Neural progenitor cell (in vitro differentiated cells): ENCODE measurements at regions not wholly inside any gene's neighbourhood (a gene's known extent, or its start where the extent isn't known, plus 50 kb on each side); places are given as distances from the start of the nearest gene placed in this dataset.

Experiments
- DNase-seq: peaks from one replicate; pipeline ENCODE4 v3.0.0-alpha.2; 2016; ENCODE audit warnings: low spot score
- H2AFZ ChIP-seq: fragments of 200-600 bp; sonication (generic); replicated peaks from 2 replicates; pipeline ENCODE4 v1.6.1; 2016; ENCODE audit warnings: antibody characterized with exemption
- H3F3A ChIP-seq: fragments of 200-600 bp; sonication (generic); 2 replicates; pipeline ENCODE4 v1.6.1; 2016; ENCODE audit warnings: antibody characterized with exemption, low read depth
- H3K27ac ChIP-seq: fragments of 200-600 bp; sonication (generic); 2 replicates; pipeline ENCODE4 v1.5.1; 2016; ENCODE audit warnings: mild to moderate bottlenecking
- H3K27me3 ChIP-seq: fragments of 200-600 bp; sonication (generic); 2 replicates; pipeline ENCODE4 v1.6.1; 2016; ENCODE audit warnings: mild to moderate bottlenecking, moderate library complexity
- H3K36me3 ChIP-seq: fragments of 200-600 bp; sonication (generic); 2 replicates; pipeline ENCODE4 v1.5.1; 2016
- H3K4me1 ChIP-seq: fragments of 200-600 bp; sonication (generic); 2 replicates; pipeline ENCODE4 v1.6.1; 2016; ENCODE audit warnings: mixed run types
- H3K4me2 ChIP-seq: fragments of 200-600 bp; sonication (generic); 2 replicates; pipeline ENCODE4 v1.6.1; 2016
- H3K4me3 ChIP-seq: fragments of 200-600 bp; sonication (generic); 2 replicates; pipeline ENCODE4 v1.5.1; 2016
- H3K79me2 ChIP-seq: fragments of 200-600 bp; sonication (generic); 2 replicates; pipeline ENCODE4 v1.6.1; 2016; ENCODE audit warnings: low read depth
- H3K9ac ChIP-seq: fragments of 200-600 bp; sonication (generic); 2 replicates; pipeline ENCODE4 v1.6.1; 2016
- H3K9me3 ChIP-seq: fragments of 200-600 bp; sonication (generic); 2 replicates; pipeline ENCODE4 v1.5.1; 2016; ENCODE audit warnings: low read depth
- H4K20me1 ChIP-seq: fragments of 200-600 bp; sonication (generic); 2 replicates; pipeline ENCODE4 v1.6.1; 2016; ENCODE audit warnings: low read depth
- H3K27ac Mint-ChIP-seq: 3 replicates; pipeline ENCODE4 v1.8.0; 2021; ENCODE audit warnings: mixed read lengths
- H3K27me3 Mint-ChIP-seq: 2 replicates; pipeline ENCODE4 v1.8.0; 2022; ENCODE audit warnings: low read depth, mild to moderate bottlenecking, inconsistent platforms, moderate library complexity, mixed read lengths; ENCODE audit not compliant: insufficient read depth
- H3K36me3 Mint-ChIP-seq: 3 replicates; pipeline ENCODE4 v1.8.0; 2021; ENCODE audit warnings: mixed read lengths
- H3K4me1 Mint-ChIP-seq: 3 replicates; pipeline ENCODE4 v1.8.0; 2021; ENCODE audit warnings: mixed read lengths
- H3K4me3 Mint-ChIP-seq: 3 replicates; pipeline ENCODE4 v1.8.0; 2021; ENCODE audit warnings: mild to moderate bottlenecking, moderate library complexity, mixed read lengths
- H3K9me3 Mint-ChIP-seq: 3 replicates; pipeline ENCODE4 v1.8.0; 2020; ENCODE audit warnings: mixed read lengths
- EZH2 ChIP-seq: fragments of 200-600 bp; sonication (generic); IDR thresholded peaks from 2 replicates; pipeline ENCODE4 v1.6.1; 2017; ENCODE audit warnings: antibody characterized with exemption, mild to moderate bottlenecking, moderate library complexity
- EZH2phosphoT487 ChIP-seq: fragments of 200-600 bp; sonication (generic); IDR thresholded peaks from 2 replicates; pipeline ENCODE4 v1.6.1; 2017; ENCODE audit warnings: antibody characterized with exemption
- TF ChIP-seq, protein P1 (sequence below): fragments of 200-600 bp; sonication (generic); IDR thresholded peaks from 2 replicates; pipeline ENCODE4 v1.5.1; 2017; ENCODE audit warnings: antibody characterized with exemption, mild to moderate bottlenecking

DNA sequence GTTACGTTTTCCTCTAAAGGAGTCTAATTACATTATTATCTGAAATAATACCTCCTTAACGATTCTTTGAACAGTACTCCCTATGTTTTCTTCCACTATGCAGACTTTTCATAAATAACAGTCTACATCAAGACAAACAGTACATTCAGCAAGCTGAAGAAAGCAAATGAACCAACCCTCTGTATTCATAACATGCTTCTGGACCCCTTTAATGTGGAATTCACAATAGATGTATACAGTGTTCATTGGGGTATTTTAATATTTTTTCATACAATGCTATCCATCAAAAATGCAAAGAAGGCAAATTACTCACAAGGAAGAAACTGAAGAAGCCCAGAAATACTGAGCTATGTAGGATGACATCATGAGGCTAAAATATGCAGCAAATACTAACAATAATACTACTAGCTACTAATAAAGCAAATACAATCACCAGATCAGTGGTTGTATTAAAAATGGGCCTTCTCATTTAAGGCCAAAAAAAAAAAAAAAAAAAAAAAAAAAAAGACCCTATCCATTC, 408.6 kb downstream of the MTX2 start:
- TF ChIP-seq EZH2, result no peak
- TF ChIP-seq, protein P1, sequence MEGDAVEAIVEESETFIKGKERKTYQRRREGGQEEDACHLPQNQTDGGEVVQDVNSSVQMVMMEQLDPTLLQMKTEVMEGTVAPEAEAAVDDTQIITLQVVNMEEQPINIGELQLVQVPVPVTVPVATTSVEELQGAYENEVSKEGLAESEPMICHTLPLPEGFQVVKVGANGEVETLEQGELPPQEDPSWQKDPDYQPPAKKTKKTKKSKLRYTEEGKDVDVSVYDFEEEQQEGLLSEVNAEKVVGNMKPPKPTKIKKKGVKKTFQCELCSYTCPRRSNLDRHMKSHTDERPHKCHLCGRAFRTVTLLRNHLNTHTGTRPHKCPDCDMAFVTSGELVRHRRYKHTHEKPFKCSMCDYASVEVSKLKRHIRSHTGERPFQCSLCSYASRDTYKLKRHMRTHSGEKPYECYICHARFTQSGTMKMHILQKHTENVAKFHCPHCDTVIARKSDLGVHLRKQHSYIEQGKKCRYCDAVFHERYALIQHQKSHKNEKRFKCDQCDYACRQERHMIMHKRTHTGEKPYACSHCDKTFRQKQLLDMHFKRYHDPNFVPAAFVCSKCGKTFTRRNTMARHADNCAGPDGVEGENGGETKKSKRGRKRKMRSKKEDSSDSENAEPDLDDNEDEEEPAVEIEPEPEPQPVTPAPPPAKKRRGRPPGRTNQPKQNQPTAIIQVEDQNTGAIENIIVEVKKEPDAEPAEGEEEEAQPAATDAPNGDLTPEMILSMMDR, result no peak
- TF ChIP-seq EZH2phosphoT487, result no peak
- H3K9me3 ChIP-seq, result no peaks in the 10 kb centered on the region
- H3K4me2 ChIP-seq, result no peak overlapping the region
- no peak overlapping the region for H3K27ac ChIP-seq
- no peak overlapping the region for H3K4me3 ChIP-seq
- H4K20me1 ChIP-seq, result no peaks in the 10 kb centered on the region
- H3K79me2 ChIP-seq, result no peaks in the 10 kb centered on the region
- no peaks in the 10 kb centered on the region for H3K4me1 ChIP-seq
- no peaks in the 10 kb centered on the region for H3K27me3 ChIP-seq
- no peaks in the 10 kb centered on the region for H3F3A ChIP-seq
- H3K9me3 Mint-ChIP-seq, result no peaks in the 10 kb centered on the region
- no peaks in the 10 kb centered on the region for H3K36me3 Mint-ChIP-seq
- H3K27ac Mint-ChIP-seq, result no peak overlapping the region
- no peaks in the 10 kb centered on the region for H3K36me3 ChIP-seq
- DNase-seq, result no peak
- H3K4me3 Mint-ChIP-seq, result no peak overlapping the region
- H3K4me1 Mint-ChIP-seq, result peaks cover 19% of the 10 kb centered on the region
- no peak overlapping the region for H3K9ac ChIP-seq
- no peaks in the 10 kb centered on the region for H3K27me3 Mint-ChIP-seq
- H2AFZ ChIP-seq, result no peak overlapping the region

DNA sequence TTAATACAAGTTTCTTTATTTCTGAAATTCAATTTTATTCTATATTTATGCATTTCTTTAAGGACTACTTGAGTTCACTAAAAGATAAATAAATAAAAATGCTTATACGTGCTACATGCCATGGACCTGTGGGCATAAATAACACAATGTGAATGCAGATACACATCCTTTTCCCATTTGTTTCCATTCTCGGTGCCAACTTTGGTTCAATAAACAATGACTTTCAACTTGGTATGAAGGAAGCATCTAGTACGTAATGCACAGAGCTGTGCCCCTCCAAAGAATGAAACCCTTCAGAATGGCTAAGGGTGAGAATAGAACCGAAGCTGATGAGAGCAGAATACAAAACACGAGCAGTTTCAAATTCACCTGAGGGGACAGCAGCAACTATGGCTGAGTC, 409.3 kb downstream of the MTX2 start:
- H3K4me2 ChIP-seq, result no peak overlapping the region
- no peaks in the 10 kb centered on the region for H3K79me2 ChIP-seq
- H3K27me3 ChIP-seq, result no peaks in the 10 kb centered on the region
- H3K4me1 Mint-ChIP-seq, result peaks cover 19% of the 10 kb centered on the region
- H3K4me1 ChIP-seq, result no peaks in the 10 kb centered on the region
- no peaks in the 10 kb centered on the region for H3K9me3 ChIP-seq
- no peak overlapping the region for H3K27ac ChIP-seq
- no peak overlapping the region for H3K4me3 ChIP-seq
- H3K27ac Mint-ChIP-seq, result no peak overlapping the region
- TF ChIP-seq, protein P1, result no peak
- no peak for TF ChIP-seq EZH2
- no peak for TF ChIP-seq EZH2phosphoT487
- H3K9me3 Mint-ChIP-seq, result no peaks in the 10 kb centered on the region
- H3K36me3 Mint-ChIP-seq, result no peaks in the 10 kb centered on the region
- H3K36me3 ChIP-seq, result no peaks in the 10 kb centered on the region
- H2AFZ ChIP-seq, result no peak overlapping the region
- no peak overlapping the region for H3K9ac ChIP-seq
- no peaks in the 10 kb centered on the region for H3K27me3 Mint-ChIP-seq
- H3K4me3 Mint-ChIP-seq, result no peak overlapping the region
- no peak for DNase-seq
- H3F3A ChIP-seq, result no peaks in the 10 kb centered on the region
- H4K20me1 ChIP-seq, result no peaks in the 10 kb centered on the region

DNA sequence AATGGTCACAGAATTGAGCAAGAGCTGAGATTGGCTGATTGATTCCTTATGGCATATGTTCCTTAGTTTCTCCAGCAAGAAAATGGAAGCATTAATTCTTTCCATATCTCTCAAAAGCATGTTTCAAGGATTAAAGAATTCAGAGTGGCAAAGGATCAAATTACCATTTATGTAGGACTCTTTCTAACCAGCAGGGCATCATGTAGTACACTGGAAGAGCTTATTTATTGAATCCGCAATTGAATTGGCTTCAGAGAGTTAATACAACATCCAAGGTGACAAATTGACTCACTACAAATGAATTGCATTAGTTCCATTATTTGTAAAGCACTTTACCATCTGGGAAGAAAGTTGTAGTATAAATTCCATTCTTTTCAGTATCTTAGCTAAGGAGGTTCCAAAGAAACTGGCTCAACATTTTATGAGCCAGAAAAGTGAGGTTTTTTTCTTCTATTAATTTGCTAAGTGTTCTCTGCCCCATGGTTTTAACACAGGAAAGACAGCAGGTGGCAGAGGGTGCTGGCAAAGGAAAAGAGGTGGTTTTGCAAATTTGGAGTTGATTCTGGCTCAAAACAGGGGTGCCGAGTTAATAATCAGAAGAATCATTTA, 409.9 kb downstream of the MTX2 start:
- H3K4me1 ChIP-seq, result no peaks in the 10 kb centered on the region
- H3K36me3 ChIP-seq, result no peaks in the 10 kb centered on the region
- H3K9me3 ChIP-seq, result no peaks in the 10 kb centered on the region
- H4K20me1 ChIP-seq, result no peaks in the 10 kb centered on the region
- no peaks in the 10 kb centered on the region for H3F3A ChIP-seq
- H3K4me3 ChIP-seq, result no peak overlapping the region
- Mint-ChIP-seq H3K27me3 (no peaks in the 10 kb centered on the region), H3K4me1 (peaks cover 19% of the 10 kb centered on the region), H3K4me3 (no peak overlapping the region), H3K9me3 (no peaks in the 10 kb centered on the region), H3K27ac (no peak overlapping the region), H3K36me3 (no peaks in the 10 kb centered on the region)
- no peak overlapping the region for H3K27ac ChIP-seq
- TF ChIP-seq, protein P1, result peak; percentile 14
- TF ChIP-seq EZH2phosphoT487, result no peak
- H3K9ac ChIP-seq, result no peak overlapping the region
- no peak for DNase-seq
- H3K79me2 ChIP-seq, result no peaks in the 10 kb centered on the region
- no peak overlapping the region for H3K4me2 ChIP-seq
- no peak overlapping the region for H2AFZ ChIP-seq
- H3K27me3 ChIP-seq, result no peaks in the 10 kb centered on the region
